SK-N-SH (cell line): ENCODE measurements at regions not wholly inside any gene's neighbourhood (a gene's known extent, or its start where the extent isn't known, plus 50 kb on each side); places are given as distances from the start of the nearest gene placed in this dataset.

Experiments used
- POLR2AphosphoS5 ChIP-seq: IDR thresholded peaks from 2 replicates; pipeline ENCODE4 v1.6.1; 2012; ENCODE audit warnings: low read depth, low read length
- SMC3 ChIP-seq: IDR thresholded peaks from 2 replicates; pipeline ENCODE4 v1.6.1; 2012; ENCODE audit warnings: low read depth, low read length, improper control_type of control experiment
- USF2 ChIP-seq: fragments of 150-350 bp; IDR thresholded peaks from 2 replicates; pipeline ENCODE4 v1.6.1; 2017; ENCODE audit warnings: antibody characterized with exemption, low read length, low read depth, borderline replicate concordance
- YY1 ChIP-seq: IDR thresholded peaks from 2 replicates; pipeline ENCODE4 v1.4.0; 2012; ENCODE audit warnings: low read depth, mild to moderate bottlenecking
- TF ChIP-seq, protein P1 (sequence below): fragments of 200-600 bp; sonication (generic); IDR thresholded peaks from 2 replicates; pipeline ENCODE4 v1.6.1; 2017; ENCODE audit warnings: antibody characterized with exemption, mild to moderate bottlenecking, moderate library complexity

DNA sequence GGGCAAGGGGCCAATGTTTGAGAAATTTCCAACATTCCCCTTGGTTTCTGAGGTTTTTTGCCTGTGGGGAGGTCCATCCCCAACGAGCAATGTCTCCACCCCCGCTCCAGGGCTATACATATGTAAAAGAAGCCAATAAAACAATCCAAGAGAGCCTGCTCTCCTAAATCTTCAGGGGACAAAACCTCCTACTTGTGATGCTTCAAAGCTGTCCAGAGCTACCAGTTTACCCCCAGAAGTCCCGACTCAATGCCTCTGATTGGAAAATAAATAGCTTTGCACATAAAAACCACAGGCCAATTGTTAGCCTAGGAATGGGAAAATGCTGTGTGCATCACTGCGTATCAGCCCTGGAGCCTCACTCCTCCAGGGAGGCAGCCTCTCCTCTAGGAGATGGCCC, 66.0 kb upstream of the PAX6 start:
- TF ChIP-seq YY1 (no peak), POLR2AphosphoS5 (no peak), USF2 (no peak), SMC3 (no peak)
- TF ChIP-seq, protein P1, sequence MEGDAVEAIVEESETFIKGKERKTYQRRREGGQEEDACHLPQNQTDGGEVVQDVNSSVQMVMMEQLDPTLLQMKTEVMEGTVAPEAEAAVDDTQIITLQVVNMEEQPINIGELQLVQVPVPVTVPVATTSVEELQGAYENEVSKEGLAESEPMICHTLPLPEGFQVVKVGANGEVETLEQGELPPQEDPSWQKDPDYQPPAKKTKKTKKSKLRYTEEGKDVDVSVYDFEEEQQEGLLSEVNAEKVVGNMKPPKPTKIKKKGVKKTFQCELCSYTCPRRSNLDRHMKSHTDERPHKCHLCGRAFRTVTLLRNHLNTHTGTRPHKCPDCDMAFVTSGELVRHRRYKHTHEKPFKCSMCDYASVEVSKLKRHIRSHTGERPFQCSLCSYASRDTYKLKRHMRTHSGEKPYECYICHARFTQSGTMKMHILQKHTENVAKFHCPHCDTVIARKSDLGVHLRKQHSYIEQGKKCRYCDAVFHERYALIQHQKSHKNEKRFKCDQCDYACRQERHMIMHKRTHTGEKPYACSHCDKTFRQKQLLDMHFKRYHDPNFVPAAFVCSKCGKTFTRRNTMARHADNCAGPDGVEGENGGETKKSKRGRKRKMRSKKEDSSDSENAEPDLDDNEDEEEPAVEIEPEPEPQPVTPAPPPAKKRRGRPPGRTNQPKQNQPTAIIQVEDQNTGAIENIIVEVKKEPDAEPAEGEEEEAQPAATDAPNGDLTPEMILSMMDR, result no peak
